Sigmoid colon (tissue), 4 donors: ENCODE measurements at regions not wholly inside any gene's neighbourhood (a gene's known extent, or its start where the extent isn't known, plus 50 kb on each side); places are given as distances from the start of the nearest gene placed in this dataset.

Experiments used
- CTCF ChIP-seq, 4 experiments: fragments of 450-650 bp in 3 of 4; fragments of 200-600 bp in 1 of 4; IDR thresholded peaks; one replicate each; pipeline ENCODE4 v1.5.1; 2016 to 2019; ENCODE audit warnings: antibody characterized with exemption in 4 of 4, mild to moderate bottlenecking in 3 of 4, moderate library complexity in 2 of 4
- EP300 ChIP-seq, 4 donors: sonication (generic); formaldehyde crosslinking; IDR thresholded peaks; one replicate each; pipeline ENCODE4 v1.6.1; 2017; ENCODE audit warnings: antibody characterized with exemption in 4 of 4
- POLR2A ChIP-seq, 2 donors: fragments of 450-650 bp; IDR thresholded peaks; one replicate each; pipeline ENCODE4 v1.6.1; 2016; ENCODE audit warnings: antibody characterized with exemption in 2 of 2, mild to moderate bottlenecking in 2 of 2, moderate library complexity in 2 of 2
- POLR2AphosphoS5 ChIP-seq, 4 donors: sonication (generic); formaldehyde crosslinking; IDR thresholded peaks; one replicate each; pipeline ENCODE4 v1.6.1; 2017; ENCODE audit warnings: antibody characterized with exemption in 4 of 4

GRCh38 chr4:152195888-152196287, 340.0 kb downstream of the FBXW7 start:
- TF ChIP-seq CTCF (IDR thresholded peaks at IDR 0.05) (no peak), POLR2A (IDR thresholded peaks at IDR 0.05) (no peak), EP300 (IDR thresholded peaks at IDR 0.05) (no peak), POLR2AphosphoS5 (IDR thresholded peaks at IDR 0.05) (no peak)
